Liver (tissue), 8 donors: ENCODE measurements at regions not wholly inside any gene's neighbourhood (a gene's known extent, or its start where the extent isn't known, plus 50 kb on each side); places are given as distances from the start of the nearest gene placed in this dataset.

ENCODE experiments used
- DNase-seq: peaks from one replicate; pipeline ENCODE4 v3.0.0-alpha.2; 2017; ENCODE audit warnings: low spot score
- H3K27ac ChIP-seq, 2 donors: one replicate each; pipeline ENCODE4 v1.7.0; 2013; ENCODE audit warnings: inconsistent platforms in 2 of 2, low read length in 2 of 2, control low read depth in 1 of 2, low read depth in 1 of 2, mild to moderate bottlenecking in 1 of 2
- H3K27me3 ChIP-seq, 4 donors: one replicate each; pipeline versions ENCODE4 v1.6.1 to v1.7.0; 2013; ENCODE audit warnings: low read length in 3 of 4, inconsistent platforms in 1 of 4, mild to moderate bottlenecking in 1 of 4, moderate library complexity in 1 of 4; ENCODE audit not compliant: control insufficient read depth in 4 of 4, insufficient read depth in 4 of 4
- H3K36me3 ChIP-seq, 4 donors: one replicate each; pipeline versions ENCODE4 v1.6.1 to v1.7.0; 2013; ENCODE audit warnings: low read length in 3 of 4, mild to moderate bottlenecking in 3 of 4, low read depth in 1 of 4, moderate library complexity in 1 of 4; ENCODE audit not compliant: control insufficient read depth in 4 of 4, insufficient read depth in 3 of 4
- H3K4me1 ChIP-seq, 4 donors: one replicate each; pipeline versions ENCODE4 v1.6.1 to v1.7.0; 2013; ENCODE audit warnings: low read length in 3 of 4, mild to moderate bottlenecking in 3 of 4, moderate library complexity in 1 of 4; ENCODE audit not compliant: control insufficient read depth in 4 of 4, insufficient read depth in 4 of 4
- H3K4me3 ChIP-seq, 3 donors: one replicate each; pipeline versions ENCODE4 v1.6.1 to v1.7.0; 2013; ENCODE audit warnings: low read length in 3 of 3, control low read depth in 1 of 3, low read depth in 1 of 3, mild to moderate bottlenecking in 1 of 3
- H3K9ac ChIP-seq, 2 donors: one replicate each; pipeline ENCODE4 v1.7.0; 2013; ENCODE audit warnings: low read length in 2 of 2, mild to moderate bottlenecking in 2 of 2, moderate library complexity in 2 of 2, control low read depth in 1 of 2, low read depth in 1 of 2
- H3K9me3 ChIP-seq, 4 donors: one replicate each; pipeline versions ENCODE4 v1.6.1 to v1.7.0; 2013; ENCODE audit warnings: low read length in 3 of 4; ENCODE audit not compliant: control insufficient read depth in 4 of 4
- EGR1 ChIP-seq, 2 donors: IDR thresholded peaks; 2 replicates each; pipeline ENCODE4 v1.6.1; 2016 to 2018; ENCODE audit warnings: antibody characterized with exemption in 2 of 2, low read depth in 2 of 2
- HNF4A ChIP-seq, 2 donors: conservative IDR thresholded peaks; 2 replicates each; pipeline ENCODE4 v1.6.1; 2016; ENCODE audit warnings: antibody characterized with exemption in 2 of 2, mild to moderate bottlenecking in 2 of 2
- HNF4G ChIP-seq: IDR thresholded peaks from 2 replicates; pipeline ENCODE4 v1.6.1; 2016; ENCODE audit warnings: antibody characterized with exemption
- JUND ChIP-seq, 2 donors: IDR thresholded peaks; 2 replicates each; pipeline ENCODE4 v1.6.1; 2016; ENCODE audit warnings: antibody characterized with exemption in 2 of 2
- NR2F2 ChIP-seq: IDR thresholded peaks from 2 replicates; pipeline ENCODE4 v1.6.1; 2016; ENCODE audit warnings: antibody characterized with exemption
- RAD21 ChIP-seq, 2 donors: IDR thresholded peaks; 2 replicates each; pipeline ENCODE4 v1.6.1; 2016; ENCODE audit warnings: antibody characterized with exemption in 2 of 2, mild to moderate bottlenecking in 2 of 2
- RXRA ChIP-seq, 2 donors: IDR thresholded peaks; 2 replicates each; pipeline ENCODE4 v1.6.1; 2017 to 2018; ENCODE audit warnings: antibody characterized with exemption in 2 of 2, mild to moderate bottlenecking in 1 of 2
- SP1 ChIP-seq: IDR thresholded peaks from 2 replicates; pipeline ENCODE4 v1.6.1; 2018; ENCODE audit warnings: antibody characterized with exemption, mild to moderate bottlenecking
- TAF1 ChIP-seq: conservative IDR thresholded peaks from 2 replicates; pipeline ENCODE4 v1.6.1; 2016; ENCODE audit warnings: antibody characterized with exemption, mild to moderate bottlenecking
- YY1 ChIP-seq: IDR thresholded peaks from 2 replicates; pipeline ENCODE4 v1.6.1; 2016; ENCODE audit warnings: antibody characterized with exemption, mild to moderate bottlenecking
- WGBS: extraction: QIAGEN DNeasy Blood & Tissue Kit; methylation state at CpG from one replicate; pipeline ENCODE4 v1.1.7; 2013; 5-methylcytosine and 5-hydroxymethylcytosine counted together
- TF ChIP-seq, protein P1 (sequence below): fragments of 150-350 bp; IDR thresholded peaks from 2 replicates; pipeline ENCODE4 v1.5.1; 2017; ENCODE audit warnings: improper control_type of control experiment, low read depth, low read length; ENCODE audit not compliant: missing input control
- TF ChIP-seq, protein P2 (sequence below): IDR thresholded peaks from 2 replicates; pipeline ENCODE4 v1.6.1; 2016; ENCODE audit warnings: antibody characterized with exemption
- TF ChIP-seq, protein P3 (sequence below): IDR thresholded peaks from 2 replicates; pipeline ENCODE4 v1.6.1; 2016; ENCODE audit warnings: antibody characterized with exemption, mild to moderate bottlenecking
- TF ChIP-seq, protein P4 (sequence below): IDR thresholded peaks from 2 replicates; pipeline ENCODE4 v1.6.1; 2016; ENCODE audit warnings: antibody characterized with exemption
- TF ChIP-seq, protein P5 (sequence below): IDR thresholded peaks from 2 replicates; pipeline ENCODE4 v1.6.1; 2016; ENCODE audit warnings: antibody characterized with exemption
- donor health status: healthy.
- donor health status: healthy.
- donor health status: healthy.
- donor health status: healthy.
- donor health status: healthy.

DNA sequence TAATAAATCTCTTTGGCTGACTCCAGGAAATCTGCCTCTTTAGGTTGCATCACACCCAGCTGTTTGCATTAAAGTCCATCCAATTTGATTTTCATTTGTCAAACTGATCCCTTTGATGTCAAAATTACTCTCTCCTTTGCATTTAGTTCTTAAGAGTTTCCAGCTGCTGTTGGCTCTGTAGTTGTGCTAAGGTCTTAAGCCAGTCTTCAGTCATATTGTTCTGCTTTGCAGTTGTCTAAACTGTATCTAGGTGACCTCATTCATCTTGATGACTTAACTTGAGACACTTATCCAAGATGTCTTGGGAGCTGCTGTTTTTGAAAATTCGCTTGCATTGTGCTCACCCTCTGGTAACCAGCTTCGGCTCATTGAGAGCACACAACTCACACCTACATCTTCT is 386.9 kb upstream of the TLE4 start:
- WGBS: 67% methylated on average over 2 of the region's 2 CpGs
- no peak for TF ChIP-seq EGR1 (IDR thresholded peaks at IDR 0.05; ENCODE audit: low read depth in 2 of 2)
- TF ChIP-seq, protein P1, sequence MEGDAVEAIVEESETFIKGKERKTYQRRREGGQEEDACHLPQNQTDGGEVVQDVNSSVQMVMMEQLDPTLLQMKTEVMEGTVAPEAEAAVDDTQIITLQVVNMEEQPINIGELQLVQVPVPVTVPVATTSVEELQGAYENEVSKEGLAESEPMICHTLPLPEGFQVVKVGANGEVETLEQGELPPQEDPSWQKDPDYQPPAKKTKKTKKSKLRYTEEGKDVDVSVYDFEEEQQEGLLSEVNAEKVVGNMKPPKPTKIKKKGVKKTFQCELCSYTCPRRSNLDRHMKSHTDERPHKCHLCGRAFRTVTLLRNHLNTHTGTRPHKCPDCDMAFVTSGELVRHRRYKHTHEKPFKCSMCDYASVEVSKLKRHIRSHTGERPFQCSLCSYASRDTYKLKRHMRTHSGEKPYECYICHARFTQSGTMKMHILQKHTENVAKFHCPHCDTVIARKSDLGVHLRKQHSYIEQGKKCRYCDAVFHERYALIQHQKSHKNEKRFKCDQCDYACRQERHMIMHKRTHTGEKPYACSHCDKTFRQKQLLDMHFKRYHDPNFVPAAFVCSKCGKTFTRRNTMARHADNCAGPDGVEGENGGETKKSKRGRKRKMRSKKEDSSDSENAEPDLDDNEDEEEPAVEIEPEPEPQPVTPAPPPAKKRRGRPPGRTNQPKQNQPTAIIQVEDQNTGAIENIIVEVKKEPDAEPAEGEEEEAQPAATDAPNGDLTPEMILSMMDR: no peak
- no peak for TF ChIP-seq RAD21 (IDR thresholded peaks at IDR 0.05)
- TF ChIP-seq NR2F2: no peak
- TF ChIP-seq RXRA (IDR thresholded peaks at IDR 0.05): no peak
- TF ChIP-seq TAF1: no peak
- TF ChIP-seq HNF4A (conservative IDR thresholded peaks at IDR 0.05): no peak
- TF ChIP-seq HNF4G: no peak
- TF ChIP-seq, protein P2, sequence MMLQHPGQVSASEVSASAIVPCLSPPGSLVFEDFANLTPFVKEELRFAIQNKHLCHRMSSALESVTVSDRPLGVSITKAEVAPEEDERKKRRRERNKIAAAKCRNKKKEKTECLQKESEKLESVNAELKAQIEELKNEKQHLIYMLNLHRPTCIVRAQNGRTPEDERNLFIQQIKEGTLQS: no peak
- TF ChIP-seq JUND (IDR thresholded peaks at IDR 0.05): no peak
- TF ChIP-seq, protein P3, sequence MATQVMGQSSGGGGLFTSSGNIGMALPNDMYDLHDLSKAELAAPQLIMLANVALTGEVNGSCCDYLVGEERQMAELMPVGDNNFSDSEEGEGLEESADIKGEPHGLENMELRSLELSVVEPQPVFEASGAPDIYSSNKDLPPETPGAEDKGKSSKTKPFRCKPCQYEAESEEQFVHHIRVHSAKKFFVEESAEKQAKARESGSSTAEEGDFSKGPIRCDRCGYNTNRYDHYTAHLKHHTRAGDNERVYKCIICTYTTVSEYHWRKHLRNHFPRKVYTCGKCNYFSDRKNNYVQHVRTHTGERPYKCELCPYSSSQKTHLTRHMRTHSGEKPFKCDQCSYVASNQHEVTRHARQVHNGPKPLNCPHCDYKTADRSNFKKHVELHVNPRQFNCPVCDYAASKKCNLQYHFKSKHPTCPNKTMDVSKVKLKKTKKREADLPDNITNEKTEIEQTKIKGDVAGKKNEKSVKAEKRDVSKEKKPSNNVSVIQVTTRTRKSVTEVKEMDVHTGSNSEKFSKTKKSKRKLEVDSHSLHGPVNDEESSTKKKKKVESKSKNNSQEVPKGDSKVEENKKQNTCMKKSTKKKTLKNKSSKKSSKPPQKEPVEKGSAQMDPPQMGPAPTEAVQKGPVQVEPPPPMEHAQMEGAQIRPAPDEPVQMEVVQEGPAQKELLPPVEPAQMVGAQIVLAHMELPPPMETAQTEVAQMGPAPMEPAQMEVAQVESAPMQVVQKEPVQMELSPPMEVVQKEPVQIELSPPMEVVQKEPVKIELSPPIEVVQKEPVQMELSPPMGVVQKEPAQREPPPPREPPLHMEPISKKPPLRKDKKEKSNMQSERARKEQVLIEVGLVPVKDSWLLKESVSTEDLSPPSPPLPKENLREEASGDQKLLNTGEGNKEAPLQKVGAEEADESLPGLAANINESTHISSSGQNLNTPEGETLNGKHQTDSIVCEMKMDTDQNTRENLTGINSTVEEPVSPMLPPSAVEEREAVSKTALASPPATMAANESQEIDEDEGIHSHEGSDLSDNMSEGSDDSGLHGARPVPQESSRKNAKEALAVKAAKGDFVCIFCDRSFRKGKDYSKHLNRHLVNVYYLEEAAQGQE: no peak
- DNase-seq: no peak
- H3K4me1 ChIP-seq: no peaks in the 10 kb centered on the region
- H3K27ac ChIP-seq: no peak overlapping the region
- H3K27me3 ChIP-seq: no peaks in the 10 kb centered on the region
- no peaks in the 10 kb centered on the region for H3K9me3 ChIP-seq
- no peak overlapping the region for H3K9ac ChIP-seq
- H3K4me3 ChIP-seq: no peak overlapping the region
- H3K36me3 ChIP-seq: no peaks in the 10 kb centered on the region

DNA sequence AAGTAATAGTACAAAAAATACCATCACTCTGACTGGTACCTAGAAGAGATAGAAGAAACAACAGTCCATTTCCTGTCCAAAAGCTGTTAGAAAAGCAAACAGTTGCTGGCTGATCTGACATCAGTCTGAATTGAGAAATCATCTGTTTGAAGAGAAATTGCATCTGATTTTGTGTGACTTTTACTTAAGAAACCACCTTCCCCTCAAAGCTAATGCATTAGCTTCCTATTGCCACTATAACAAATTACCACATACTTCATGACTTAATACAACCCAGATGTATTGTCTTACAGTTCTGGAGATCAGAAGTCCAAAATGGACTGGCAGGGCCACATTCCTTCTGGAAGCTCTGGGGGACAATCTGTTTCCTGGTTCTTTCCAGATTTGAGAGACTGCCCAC is 385.9 kb upstream of the TLE4 start:
- no peaks in the 10 kb centered on the region for H3K36me3 ChIP-seq
- DNase-seq: no peak
- no peaks in the 10 kb centered on the region for H3K27me3 ChIP-seq
- TF ChIP-seq JUND (IDR thresholded peaks at IDR 0.05) (no peak), SP1 (no peak), YY1 (no peak), HNF4A (conservative IDR thresholded peaks at IDR 0.05) (no peak), EGR1 (IDR thresholded peaks at IDR 0.05; ENCODE audit: low read depth in 2 of 2) (no peak)
- TF ChIP-seq, protein P4, sequence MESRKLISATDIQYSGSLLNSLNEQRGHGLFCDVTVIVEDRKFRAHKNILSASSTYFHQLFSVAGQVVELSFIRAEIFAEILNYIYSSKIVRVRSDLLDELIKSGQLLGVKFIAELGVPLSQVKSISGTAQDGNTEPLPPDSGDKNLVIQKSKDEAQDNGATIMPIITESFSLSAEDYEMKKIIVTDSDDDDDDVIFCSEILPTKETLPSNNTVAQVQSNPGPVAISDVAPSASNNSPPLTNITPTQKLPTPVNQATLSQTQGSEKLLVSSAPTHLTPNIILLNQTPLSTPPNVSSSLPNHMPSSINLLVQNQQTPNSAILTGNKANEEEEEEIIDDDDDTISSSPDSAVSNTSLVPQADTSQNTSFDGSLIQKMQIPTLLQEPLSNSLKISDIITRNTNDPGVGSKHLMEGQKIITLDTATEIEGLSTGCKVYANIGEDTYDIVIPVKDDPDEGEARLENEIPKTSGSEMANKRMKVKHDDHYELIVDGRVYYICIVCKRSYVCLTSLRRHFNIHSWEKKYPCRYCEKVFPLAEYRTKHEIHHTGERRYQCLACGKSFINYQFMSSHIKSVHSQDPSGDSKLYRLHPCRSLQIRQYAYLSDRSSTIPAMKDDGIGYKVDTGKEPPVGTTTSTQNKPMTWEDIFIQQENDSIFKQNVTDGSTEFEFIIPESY: no peak
- TF ChIP-seq, protein P5, sequence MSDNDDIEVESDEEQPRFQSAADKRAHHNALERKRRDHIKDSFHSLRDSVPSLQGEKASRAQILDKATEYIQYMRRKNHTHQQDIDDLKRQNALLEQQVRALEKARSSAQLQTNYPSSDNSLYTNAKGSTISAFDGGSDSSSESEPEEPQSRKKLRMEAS: no peak
- no peak overlapping the region for H3K9ac ChIP-seq
- H3K4me1 ChIP-seq: no peaks in the 10 kb centered on the region
- no peak overlapping the region for H3K4me3 ChIP-seq
- no peaks in the 10 kb centered on the region for H3K9me3 ChIP-seq
- no peak overlapping the region for H3K27ac ChIP-seq
